HG03108 (cell line): ENCODE measurements at regions not wholly inside any gene's neighbourhood (a gene's known extent, or its start where the extent isn't known, plus 50 kb on each side); places are given as distances from the start of the nearest gene placed in this dataset.
"Not testable (repeated sequence)": the region's sequence is repeated elsewhere in the genome, so short reads cannot be mapped to it uniquely, and the experiment has no call there.

ENCODE experiments used
- ATAC-seq: cut with Tn5 transposase; IDR thresholded peaks from one replicate; pipeline ENCODE4 v1.9.1; 2021; ENCODE audit warnings: moderate library complexity; ENCODE audit not compliant: unreplicated experiment

DNA sequence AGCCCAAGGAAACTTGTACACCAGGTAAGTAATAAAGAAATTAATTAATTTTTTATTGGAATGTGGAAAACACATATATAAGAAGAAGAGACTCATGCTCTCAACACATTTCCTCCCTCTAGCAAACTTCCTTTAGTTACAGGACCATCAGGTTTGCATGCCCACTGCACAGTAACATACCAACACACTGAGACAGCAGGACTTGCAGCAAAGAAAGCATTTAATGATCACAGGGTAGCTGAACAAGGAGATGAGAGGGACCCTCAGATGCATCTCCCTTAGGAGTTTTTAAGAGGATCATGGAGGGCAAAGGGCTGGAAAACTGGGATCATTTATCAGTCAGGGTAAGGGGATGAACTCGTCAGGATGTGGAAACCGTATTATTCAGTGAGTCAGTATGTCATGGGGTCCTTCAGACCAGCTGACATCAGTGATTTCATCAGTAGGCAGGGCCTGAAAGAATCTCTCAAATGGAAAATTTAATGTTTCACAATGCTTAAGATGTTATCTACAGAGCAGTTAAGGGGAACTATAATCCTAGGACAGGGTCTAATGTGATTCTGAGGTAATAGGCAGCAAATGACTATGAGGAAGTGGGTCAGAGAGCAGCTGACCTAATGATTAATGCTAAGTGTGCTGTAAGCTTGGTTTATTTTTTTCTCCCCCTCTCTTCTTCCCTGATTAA, 193.8 kb upstream of the RND3 start:
- ATAC-seq, result no peak

DNA sequence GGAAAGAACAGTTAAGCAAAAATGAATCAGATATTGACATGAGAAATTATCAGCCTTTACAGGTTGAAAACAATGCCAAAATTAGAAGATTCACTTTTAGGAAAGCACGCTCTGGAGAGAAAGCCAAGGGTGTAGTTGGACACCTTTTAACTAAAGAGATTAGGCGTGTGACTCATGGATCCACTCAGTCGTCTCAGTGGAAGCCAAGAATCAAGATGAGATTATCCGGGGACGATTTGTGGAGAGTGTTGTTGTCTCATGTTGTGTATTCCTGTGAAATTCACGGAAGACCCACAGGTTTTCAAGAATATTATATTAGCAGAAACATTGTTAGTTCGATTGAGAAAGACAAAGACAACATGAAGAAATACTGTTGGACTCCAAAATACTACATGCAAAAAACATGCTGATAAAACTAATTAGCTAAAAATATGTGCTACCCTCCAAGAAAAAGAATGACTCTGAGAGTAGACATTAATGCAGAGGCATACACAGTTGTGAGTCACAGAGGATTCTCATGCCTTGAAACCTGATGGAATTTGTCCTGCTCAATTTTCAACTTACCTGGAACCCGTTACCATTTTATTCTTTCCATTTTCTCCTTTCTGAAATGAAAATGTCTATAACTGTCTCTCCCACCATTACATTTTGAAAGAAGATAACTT, 192.1 kb upstream of the RND3 start:
- ATAC-seq, result no peak

DNA sequence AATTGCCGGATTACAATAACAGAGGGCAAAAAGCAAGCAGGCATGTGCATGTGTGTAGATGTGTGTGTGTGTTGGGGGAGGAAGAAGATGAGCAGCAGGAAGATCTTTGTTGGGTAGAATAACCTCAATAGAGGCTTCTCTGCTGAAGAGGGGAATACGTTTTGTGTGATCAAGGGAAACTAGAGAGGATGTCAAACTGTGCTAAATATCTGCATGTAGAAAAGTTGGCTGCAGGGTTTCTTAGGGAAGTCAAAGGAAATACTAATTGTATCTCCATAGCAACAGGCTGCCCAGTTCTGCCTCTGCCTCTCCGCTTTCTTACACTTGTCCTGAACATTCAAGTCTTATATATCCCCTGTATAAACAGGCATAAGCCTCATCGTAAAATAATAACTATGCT, 190.1 kb upstream of the RND3 start:
- no peak for ATAC-seq

DNA sequence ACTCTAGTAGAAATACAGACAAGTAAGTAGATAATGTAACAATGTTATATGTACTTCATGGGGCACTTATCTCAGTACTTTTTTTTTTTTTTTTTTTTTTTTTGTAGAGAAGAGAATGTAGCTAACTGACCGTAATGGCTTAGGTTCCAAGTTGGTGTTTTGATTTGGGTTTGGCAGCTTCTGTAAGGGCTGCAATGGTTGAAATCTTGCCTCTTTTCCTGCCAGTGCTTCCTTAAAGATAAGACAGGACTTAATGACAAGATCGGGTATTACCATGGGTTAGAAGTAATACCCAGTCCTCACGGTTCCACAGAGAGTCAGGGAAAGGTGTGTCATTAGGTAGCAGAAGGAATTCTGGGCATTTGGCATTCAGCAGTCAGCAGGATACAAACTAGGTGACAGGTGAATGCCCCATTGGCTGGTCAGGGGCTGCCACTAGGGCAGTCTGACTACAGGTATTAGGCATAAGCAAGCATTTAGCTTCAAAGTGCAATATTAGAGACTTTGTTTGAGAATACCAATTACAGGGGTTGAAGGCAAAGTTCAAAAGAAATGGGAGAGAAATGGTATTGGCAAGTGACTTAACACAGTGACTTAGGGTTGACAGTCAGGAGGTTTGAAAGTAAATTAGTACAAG, 189.4 kb upstream of the RND3 start:
- no peak for ATAC-seq

DNA sequence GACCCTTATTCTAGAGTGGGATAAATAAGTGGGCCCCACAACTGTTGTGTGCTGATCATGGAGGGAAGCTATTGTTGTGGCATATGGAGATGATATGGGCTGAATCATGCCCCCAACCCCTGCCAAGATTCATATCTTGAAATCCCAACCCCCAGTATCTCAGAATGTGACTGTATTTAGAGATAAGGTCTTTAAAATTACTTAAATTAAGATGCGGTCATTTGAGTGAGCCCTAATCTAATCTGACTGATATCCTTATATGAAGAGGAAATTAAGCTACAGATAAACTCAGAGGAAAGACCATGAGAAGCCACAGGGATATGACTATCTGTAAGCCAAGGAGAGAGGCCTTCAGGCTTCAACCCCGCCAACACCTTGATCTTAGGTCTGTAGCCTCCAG, 188.3 kb upstream of the RND3 start:
- no peak for ATAC-seq

DNA sequence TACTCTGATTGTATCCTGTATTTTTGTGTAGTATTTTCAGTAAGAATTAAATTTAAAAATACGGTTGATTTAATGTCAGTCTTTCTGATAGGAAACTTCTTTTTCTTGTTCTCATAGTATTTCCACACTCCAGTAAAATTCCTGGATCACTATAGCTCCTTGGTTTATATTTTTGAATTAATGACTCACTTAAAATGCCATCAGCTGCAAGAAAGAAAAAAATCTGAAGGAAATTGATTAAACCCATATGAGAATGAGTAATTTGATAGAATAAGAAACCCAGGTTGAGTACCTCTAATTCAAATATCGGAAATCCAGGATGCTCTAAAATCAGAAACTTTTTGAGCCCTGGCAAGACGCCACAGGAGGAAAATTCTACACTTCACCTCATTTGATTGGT, 186.8 kb upstream of the RND3 start:
- no peak for ATAC-seq

DNA sequence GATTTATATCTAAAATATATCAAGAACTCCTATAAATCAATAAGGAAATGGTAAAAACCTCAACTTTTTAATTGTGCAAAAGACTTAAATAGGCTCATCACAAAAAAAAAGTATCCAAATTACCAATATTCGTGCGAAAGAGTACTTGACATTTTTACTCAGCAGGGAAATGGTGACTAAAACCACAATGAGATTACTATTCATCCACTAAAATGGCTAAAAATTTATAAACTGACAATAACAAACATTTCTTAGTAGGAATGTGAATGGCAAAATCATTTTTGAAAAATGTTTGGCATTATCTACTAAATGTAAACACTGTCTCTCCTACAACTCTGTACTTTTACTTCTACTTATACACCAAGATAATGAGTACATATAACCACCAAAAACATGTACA, 184.8 kb upstream of the RND3 start:
- no peak for ATAC-seq

DNA sequence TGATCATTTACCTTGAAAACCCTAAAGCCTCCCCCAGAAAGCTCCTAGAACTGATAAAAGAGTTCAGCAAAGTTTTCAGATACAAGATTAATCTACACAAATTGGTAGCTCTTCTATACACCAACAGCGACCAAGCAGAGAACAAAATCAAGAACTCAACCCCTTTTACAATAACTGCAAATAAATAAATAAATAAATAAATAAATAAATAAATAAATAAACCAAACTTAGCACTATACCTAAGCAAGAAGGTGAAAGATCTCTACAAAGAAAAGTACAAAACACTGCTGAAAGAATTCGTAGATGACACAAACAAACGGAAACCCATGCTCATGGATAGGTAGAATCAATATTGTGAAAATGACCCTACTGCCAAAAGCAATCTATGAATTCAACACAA, 182.0 kb upstream of the RND3 start:
- no peak for ATAC-seq

DNA sequence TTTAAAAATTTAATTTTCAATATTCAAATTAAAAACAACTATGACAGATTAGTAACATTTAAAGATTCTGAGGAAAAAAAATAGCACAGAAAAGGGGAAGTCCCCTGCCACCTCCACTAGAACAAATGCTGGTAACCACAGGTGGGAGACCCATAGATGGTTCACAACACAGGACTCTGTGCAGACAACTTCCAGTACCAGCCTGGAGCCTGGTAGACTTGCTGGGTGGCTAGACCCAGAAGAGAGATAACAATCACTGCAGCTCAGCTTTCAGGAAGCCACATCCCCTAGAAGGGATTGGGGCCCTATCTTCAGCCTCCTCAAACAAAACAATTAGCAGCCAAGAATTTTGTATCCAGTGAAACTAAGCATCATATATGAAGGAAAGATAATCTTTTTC, 179.6 kb upstream of the RND3 start:
- ATAC-seq, result not testable (repeated sequence)

DNA sequence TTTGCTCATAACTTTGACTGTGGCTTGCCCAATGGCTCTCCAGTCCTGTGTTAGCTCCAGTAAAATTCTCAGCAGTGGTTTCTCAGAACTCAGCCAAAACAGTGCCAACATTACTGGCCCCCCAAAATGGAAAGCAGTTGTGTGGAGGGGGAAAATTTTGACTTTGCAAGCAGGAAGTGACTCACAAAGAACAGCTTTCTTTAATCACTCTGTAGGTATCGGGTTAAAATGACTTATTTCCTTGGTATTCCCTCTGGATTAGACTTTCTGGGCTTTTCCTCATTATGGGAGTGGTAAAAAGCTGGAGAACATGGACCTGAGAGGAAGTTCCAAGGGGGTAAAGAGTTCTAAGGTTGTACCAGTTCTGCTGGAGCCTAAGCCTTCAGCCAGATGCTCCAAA, 175.7 kb upstream of the RND3 start:
- no peak for ATAC-seq

DNA sequence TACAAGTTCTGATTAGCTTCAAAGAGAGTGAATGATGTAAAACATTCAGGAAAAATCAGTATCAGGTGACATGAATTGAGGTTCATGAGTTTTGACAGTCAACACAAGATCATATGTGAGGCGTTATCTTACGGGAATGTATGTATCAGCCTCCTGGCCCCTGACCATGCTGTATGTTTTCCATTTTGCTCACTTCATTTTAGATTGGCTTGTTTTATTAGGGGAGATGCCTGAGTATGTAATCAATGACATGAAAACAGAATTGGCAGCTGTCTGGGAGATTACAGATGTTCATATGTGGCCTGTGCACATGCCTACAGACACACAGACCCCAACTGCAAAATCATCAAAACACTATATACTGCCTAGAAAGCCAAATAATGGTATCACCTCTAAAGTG, 168.5 kb upstream of the RND3 start:
- ATAC-seq, result no peak

DNA sequence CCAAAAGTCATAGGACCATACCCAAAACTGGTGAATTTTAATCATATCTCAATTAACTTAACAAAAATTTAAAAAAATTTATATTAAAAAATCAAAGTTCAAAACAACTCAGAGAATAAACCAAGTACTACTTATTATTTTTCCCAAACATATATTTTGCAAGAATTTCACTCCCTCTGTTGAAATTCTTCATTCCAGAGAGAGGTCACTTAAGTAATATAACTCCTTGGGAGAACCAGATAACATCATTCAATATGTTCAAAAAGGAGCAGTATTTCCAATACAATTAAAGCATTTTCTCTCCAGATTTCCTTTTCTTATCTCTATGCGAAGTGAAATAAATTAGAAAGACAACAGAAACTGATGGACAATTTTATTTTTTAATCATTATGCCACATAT, 165.9 kb upstream of the RND3 start:
- ATAC-seq, result no peak

DNA sequence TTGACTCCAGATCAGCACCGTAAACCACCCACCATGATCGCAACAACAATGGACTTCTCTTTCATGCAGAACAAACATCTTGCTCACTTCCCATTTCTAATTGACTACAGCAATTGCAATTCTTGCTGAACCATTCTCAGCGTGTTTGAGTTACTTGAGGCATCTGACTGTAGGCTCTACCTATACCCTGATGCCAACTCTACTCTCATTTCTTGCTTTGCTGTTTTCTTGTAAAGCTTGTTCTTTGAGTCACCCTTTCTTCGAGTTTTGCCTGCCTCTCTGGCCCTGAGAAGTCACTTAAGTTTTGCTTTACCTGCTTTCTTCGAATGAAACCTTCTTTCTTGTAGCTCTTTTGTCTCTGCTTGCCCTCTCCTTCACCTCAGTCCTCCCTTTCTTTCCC, 160.5 kb upstream of the RND3 start:
- no peak for ATAC-seq

DNA sequence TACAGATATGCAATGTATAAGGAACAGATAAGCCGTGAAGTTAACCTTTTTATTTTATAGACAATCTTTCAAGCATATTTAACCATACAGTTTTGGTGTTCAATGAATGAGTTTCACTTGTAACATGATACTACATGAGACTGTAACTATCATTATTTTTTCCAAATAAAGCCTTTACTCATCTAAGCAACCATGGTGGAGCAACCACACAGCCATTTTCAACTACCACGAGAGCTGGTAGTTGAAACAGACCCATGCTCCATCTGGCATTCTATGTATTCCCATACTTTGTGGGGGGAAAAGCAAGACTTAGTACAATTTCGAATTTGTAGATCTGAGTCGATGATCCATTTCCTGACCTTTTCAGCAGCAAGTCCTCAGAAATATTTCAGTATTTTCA, 159.3 kb upstream of the RND3 start:
- no peak for ATAC-seq

DNA sequence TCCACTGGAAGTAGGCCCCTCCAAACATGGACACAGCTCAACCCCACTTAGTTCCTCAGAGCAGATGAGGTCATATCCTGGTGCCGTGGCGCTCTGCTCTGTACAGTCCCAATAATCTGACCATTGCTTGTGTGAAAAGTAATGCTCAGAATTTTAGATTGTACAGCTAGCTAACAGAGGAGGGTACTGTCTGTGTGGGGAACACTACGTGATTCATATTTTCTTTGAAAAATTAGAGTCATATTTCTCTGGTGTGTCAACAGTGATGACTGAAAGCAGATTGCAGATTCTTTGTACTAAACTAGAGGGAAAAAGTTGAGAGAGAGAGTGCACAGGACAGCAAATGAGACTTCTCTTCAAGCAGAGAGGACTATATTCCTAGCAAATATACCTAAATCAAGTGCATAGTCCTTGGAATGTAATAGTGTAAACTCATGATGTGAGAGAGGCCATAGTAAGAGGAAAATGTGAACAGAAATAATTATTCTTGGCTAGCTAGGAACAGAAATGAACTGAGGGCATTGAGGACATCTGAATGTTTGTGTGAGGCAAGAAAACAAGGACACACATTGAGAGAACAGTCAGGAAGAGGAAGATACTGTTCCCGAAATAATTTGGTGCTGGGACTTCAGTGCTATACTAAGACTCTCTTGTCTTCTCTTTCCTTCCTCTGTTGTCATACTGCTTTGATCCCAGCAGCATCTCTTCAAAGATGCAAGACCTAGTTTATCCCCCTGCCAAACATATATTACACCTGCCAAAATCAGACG, 157.0 kb upstream of the RND3 start:
- ATAC-seq, result no peak

DNA sequence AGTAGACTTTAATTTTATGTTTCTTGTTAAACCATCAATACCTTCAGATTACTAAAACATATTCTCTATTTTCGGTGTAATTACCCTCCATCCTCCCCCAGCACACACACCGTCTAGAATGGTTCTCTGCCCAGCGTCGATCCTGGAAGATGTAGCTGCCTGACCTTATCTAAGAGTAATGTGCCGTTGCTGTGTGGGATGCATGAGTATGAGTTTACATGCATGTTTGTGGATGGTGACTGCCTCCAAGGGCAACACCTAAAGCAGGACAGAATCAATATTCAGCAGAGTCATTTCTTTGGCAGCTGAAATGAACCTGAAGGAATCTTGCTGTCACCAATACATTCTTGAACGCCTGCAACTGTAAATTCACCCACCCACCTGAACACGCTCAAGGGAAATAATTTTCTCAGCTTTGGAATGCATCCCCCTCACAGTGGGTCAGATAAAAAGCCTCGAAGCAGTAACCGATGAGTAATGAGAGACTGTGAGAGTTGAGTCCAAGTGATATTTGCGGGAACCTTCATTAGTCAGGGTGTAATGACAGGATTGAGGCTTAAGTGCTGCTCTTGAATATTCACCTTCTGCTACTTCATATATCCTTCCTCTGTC, 155.8 kb upstream of the RND3 start:
- no peak for ATAC-seq

DNA sequence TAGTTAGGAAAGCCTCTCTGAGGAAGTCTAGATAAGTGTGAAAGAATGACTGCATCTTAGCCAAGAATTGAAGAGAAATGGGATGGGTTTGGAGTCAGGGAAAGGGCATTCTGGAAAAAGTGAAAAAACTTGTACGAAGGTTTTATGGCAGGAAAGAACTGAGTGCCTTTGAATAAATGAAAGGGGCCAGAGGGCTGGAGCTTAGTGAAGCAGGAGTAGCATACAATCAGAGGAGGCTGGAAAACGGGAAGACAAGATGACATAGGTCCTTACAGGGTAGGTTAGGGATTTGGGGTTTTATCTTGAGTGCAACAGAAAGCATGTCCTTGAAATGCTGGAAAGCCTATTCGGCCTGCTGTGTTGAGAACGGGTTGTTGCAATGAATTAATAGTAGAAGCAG, 152.6 kb upstream of the RND3 start:
- no peak for ATAC-seq

DNA sequence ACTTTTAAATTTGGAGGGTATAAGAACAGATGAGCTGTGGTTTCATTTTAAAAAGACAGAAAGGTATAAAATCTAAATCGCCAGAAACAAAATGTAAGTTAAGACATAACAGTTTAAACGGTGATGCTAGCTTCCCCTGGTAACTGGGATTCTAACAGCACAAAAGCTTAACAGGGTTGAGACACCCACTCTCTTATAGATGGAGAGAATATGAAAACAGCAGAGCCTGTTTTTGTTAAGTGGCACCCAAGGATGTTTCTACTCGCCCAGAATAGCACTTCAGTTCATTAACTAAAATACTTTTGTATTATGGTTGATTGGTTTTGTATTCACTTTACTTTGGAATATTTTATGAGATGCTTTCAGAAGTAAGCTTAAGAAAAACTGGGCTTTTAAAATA, 151.9 kb upstream of the RND3 start:
- no peak for ATAC-seq

DNA sequence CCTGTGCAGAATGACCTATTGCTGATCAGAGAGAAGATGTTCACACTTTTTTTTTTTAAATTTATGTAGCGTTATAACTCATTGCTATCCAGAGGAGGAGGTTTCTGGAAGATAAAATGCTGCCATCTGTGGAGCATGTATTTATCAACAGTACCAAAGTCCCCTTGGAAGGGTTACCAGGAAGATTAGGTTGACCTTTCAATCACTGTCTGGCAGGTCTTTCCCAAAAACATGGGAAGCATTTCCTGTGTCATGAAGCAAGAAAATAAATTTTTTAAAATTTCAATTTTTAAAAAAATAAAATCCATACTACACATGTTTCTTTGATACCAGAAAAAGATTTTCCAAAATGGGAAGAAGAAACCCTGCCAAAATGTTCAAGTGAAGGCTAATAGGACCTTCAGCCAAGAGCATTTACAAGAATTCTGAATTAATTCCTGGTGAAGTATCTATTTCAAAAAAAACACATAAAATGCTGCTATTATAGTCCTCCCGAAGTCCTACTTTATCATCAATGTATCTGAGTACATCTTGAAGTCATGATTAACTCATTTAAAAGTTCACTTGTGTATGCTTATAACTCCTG, 143.9 kb upstream of the RND3 start:
- ATAC-seq, result no peak

DNA sequence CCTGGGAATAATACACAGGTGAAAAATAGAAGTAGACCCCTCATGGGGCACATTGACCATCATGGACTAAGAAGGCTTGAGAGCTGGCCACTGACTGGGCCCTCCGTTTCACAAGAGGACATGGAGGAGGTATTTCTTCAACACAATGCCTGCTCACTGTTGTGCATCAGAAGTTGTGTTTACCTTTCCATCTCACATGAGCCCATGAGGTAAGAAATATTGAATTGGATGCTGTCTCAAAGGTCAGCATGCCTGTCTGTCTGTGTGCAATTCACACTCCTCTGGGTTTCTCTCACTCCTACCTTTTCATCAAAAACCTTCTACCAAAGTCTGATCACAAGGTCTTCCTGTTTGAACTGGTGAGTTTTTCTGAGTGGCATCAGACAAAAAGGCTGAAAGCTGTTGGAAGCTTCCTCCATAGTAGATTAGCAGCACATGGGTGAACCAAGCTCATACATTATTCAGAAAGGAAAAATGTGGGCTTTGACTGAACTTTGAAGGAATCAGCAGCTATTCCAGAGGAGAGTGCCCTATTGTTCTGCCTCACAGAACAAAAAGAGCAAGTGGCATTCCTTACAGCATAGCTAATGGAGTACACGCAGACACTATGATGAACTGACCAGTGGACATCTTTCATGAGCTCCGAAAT, 143.2 kb upstream of the RND3 start:
- ATAC-seq, result no peak

DNA sequence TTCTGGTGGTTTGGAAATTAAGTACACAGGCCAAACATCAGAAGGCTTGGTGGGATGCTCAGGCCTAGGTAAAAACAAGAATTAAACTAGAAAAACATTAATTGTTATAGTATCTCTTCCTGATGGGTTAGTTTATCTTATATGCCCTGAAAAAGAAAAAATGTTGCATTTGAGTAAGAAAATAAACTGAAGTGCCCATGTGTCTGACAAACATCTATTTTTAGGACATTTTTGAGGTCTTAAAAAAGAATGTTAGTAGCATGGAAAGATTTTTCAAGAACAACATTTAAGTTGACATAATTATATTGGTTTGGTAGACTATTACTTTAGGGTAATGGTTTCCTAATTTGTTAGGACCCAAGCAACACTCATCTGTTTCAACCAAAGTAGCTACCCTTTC, 140.1 kb upstream of the RND3 start:
- ATAC-seq, result no peak
